Ishikawa (cell line): ENCODE measurements at regions not wholly inside any gene's neighbourhood (a gene's known extent, or its start where the extent isn't known, plus 50 kb on each side); places are given as distances from the start of the nearest gene placed in this dataset.

Experiments used
- CEBPB ChIP-seq: IDR thresholded peaks from 2 replicates; pipeline ENCODE4 v1.6.1; 2012
- CREB1 ChIP-seq: IDR thresholded peaks from 2 replicates; pipeline ENCODE4 v1.6.1; 2012; ENCODE audit warnings: low read depth
- EGR1 ChIP-seq: IDR thresholded peaks from 2 replicates; pipeline ENCODE4 v1.6.1; 2012
- EP300 ChIP-seq: IDR thresholded peaks from 2 replicates; pipeline ENCODE4 v1.6.1; 2012; ENCODE audit warnings: borderline replicate concordance
- FOXM1 ChIP-seq: IDR thresholded peaks from 2 replicates; pipeline ENCODE4 v1.6.1; 2012; ENCODE audit warnings: low read depth, borderline replicate concordance
- MAX ChIP-seq: IDR thresholded peaks from 2 replicates; pipeline ENCODE4 v1.6.1; 2012
- NFIC ChIP-seq: IDR thresholded peaks from 2 replicates; pipeline ENCODE4 v1.6.1; 2012
- RAD21 ChIP-seq: IDR thresholded peaks from 2 replicates; pipeline ENCODE4 v1.6.1; 2012; ENCODE audit warnings: low read depth
- REST ChIP-seq: IDR thresholded peaks from 2 replicates; pipeline ENCODE4 v1.6.1; 2012; ENCODE audit warnings: low read depth, mild to moderate bottlenecking
- TAF1 ChIP-seq: IDR thresholded peaks from 2 replicates; pipeline ENCODE4 v1.6.1; 2012; ENCODE audit warnings: low read depth, mild to moderate bottlenecking
- TCF12 ChIP-seq: IDR thresholded peaks from 2 replicates; pipeline ENCODE4 v1.6.1; 2012; ENCODE audit warnings: low read depth
- TEAD4 ChIP-seq: IDR thresholded peaks from 2 replicates; pipeline ENCODE4 v1.6.1; 2012
- USF1 ChIP-seq: IDR thresholded peaks from 2 replicates; pipeline ENCODE4 v1.6.1; 2012
- YY1 ChIP-seq: IDR thresholded peaks from 2 replicates; pipeline ENCODE4 v1.6.1; 2012; ENCODE audit warnings: low read depth
- ZBTB7A ChIP-seq: IDR thresholded peaks from 2 replicates; pipeline ENCODE4 v1.6.1; 2012; ENCODE audit warnings: low read depth

GRCh38 chr1:69103213-69103612, 464.5 kb upstream of the LRRC7 start:
- TF ChIP-seq REST, result no peak

GRCh38 chr1:69103705-69104385, 463.9 kb upstream of the LRRC7 start:
- TF ChIP-seq ZBTB7A (no peak), TCF12 (no peak), NFIC (no peak), EGR1 (no peak), CEBPB (no peak), MAX (no peak), EP300 (no peak), REST (no peak), YY1 (no peak), USF1 (no peak), FOXM1 (no peak), CREB1 (no peak), RAD21 (no peak), TAF1 (no peak), TEAD4 (no peak)

- TF ChIP-seq RAD21 (no peak), MAX (no peak), EP300 (no peak), ZBTB7A (no peak)
Observed at GRCh38 chr1:69104894-69105293, 462.8 kb upstream of the LRRC7 start.

- no peak for TF ChIP-seq CREB1
Observed at GRCh38 chr1:69109277-69109676, 458.4 kb upstream of the LRRC7 start.

- TF ChIP-seq USF1 (no peak), RAD21 (no peak), TAF1 (no peak), YY1 (no peak), MAX (no peak), NFIC (no peak), FOXM1 (no peak), EGR1 (no peak), EP300 (no peak), TEAD4 (no peak), ZBTB7A (no peak), CEBPB (no peak), TCF12 (no peak)
Observed at GRCh38 chr1:69110851-69111250, 456.9 kb upstream of the LRRC7 start.

- no peak for TF ChIP-seq NFIC
- TF ChIP-seq TAF1, result no peak
- TF ChIP-seq EGR1, result no peak
- no peak for TF ChIP-seq YY1
Observed at GRCh38 chr1:69120817-69121216, 446.9 kb upstream of the LRRC7 start.

- TF ChIP-seq RAD21, result no peak
- no peak for TF ChIP-seq ZBTB7A
- no peak for TF ChIP-seq CEBPB
- no peak for TF ChIP-seq FOXM1
- no peak for TF ChIP-seq EGR1
- TF ChIP-seq TAF1, result no peak
- no peak for TF ChIP-seq CREB1
- TF ChIP-seq USF1, result no peak
- TF ChIP-seq REST, result no peak
- no peak for TF ChIP-seq NFIC
- no peak for TF ChIP-seq TCF12
Observed at GRCh38 chr1:69121723-69122122, 446.0 kb upstream of the LRRC7 start.
